ENCODE measurements at regions not wholly inside any gene's neighbourhood (a gene's known extent, or its start where the extent isn't known, plus 50 kb on each side); places are given as distances from the start of the nearest gene placed in this dataset.

DNA sequence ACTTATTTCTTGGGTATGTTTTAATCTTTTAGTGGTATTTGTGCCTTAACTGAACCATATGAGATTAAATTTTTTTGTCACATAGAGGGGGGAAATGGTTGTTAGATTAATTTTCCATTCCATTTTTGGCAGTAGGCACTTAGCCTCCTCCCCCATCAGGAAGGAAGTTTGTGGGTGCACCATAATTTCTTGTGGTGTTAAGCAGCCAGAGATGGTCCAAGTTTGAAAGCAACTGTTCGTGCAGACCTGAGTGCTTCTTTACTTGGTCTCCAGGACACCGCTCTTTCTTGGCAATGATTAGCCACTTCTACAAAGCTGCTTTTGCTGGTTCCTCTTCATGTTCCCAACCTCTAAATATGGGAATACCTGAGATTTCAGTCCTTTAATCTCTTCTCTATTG is 92.7 kb upstream of the RPL34 start:
- CTCF ChIA-PET, result no interaction called here
- no peaks in the 10 kb centered on the region for H3K79me2 ChIP-seq (ENCODE audit: control insufficient read depth, insufficient read depth, low read length)
- Mint-ChIP-seq H3K27me3 (no peaks in the 10 kb centered on the region), H3K4me1 (peaks cover 18% of the 10 kb centered on the region), H3K9me3 (ENCODE audit: insufficient read depth) (no peaks in the 10 kb centered on the region), H3K27ac (no peak overlapping the region), H3K4me3 (no peak overlapping the region)
- WGBS (ENCODE audit: insufficient coverage), result 0% methylated on average over 1 of the region's 2 CpGs
- peak overlapping the region; percentile 14 for H3K4me2 ChIP-seq (replicated peaks; ENCODE audit: low read depth, low read length, poor library complexity, severe bottlenecking)
- DNase-seq (no peak), ATAC-seq (ENCODE audit: low read depth) (no peak)
- POLR2A ChIA-PET, result no interaction called here
- H3K27ac ChIP-seq (ENCODE audit: low read length in 2 of 2), result no peak overlapping the region
- H3K9me3 ChIP-seq (ENCODE audit: control extremely low read depth in 1 of 3, control insufficient read depth in 2 of 3, insufficient read depth in 1 of 3, low read length in 2 of 3), result no peaks in the 10 kb centered on the region
- H3K36me3 ChIP-seq (replicated peaks in 1 of 2; ENCODE audit: control extremely low read depth in 1 of 2, control insufficient read depth in 1 of 2, extremely low read depth in 1 of 2, insufficient read depth in 2 of 2, low read length in 1 of 2), result no peaks in the 10 kb centered on the region
- H3K4me1 ChIP-seq (ENCODE audit: control insufficient read depth in 2 of 2, insufficient read depth in 2 of 2, low read length in 2 of 2), result peaks cover 12 to 13% of the 10 kb centered on the region in 2 donors
- TF ChIP-seq, protein P1, sequence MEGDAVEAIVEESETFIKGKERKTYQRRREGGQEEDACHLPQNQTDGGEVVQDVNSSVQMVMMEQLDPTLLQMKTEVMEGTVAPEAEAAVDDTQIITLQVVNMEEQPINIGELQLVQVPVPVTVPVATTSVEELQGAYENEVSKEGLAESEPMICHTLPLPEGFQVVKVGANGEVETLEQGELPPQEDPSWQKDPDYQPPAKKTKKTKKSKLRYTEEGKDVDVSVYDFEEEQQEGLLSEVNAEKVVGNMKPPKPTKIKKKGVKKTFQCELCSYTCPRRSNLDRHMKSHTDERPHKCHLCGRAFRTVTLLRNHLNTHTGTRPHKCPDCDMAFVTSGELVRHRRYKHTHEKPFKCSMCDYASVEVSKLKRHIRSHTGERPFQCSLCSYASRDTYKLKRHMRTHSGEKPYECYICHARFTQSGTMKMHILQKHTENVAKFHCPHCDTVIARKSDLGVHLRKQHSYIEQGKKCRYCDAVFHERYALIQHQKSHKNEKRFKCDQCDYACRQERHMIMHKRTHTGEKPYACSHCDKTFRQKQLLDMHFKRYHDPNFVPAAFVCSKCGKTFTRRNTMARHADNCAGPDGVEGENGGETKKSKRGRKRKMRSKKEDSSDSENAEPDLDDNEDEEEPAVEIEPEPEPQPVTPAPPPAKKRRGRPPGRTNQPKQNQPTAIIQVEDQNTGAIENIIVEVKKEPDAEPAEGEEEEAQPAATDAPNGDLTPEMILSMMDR (IDR thresholded peaks at IDR 0.05), result no peak
- TF ChIP-seq EZH2 (IDR thresholded peaks at IDR 0.05; ENCODE audit: borderline replicate concordance, insufficient read depth, low read depth, low read length, poor library complexity, severe bottlenecking), result no peak
- H3K4me3 ChIP-seq (ENCODE audit: control extremely low read depth in 1 of 5, extremely low read depth in 1 of 5, insufficient read depth in 1 of 5, low read depth in 2 of 5, low read length in 4 of 5), result no peak overlapping the region
- H4K20me1 ChIP-seq (ENCODE audit: control insufficient read depth, insufficient read depth, low read length, poor library complexity, severe bottlenecking), result no peaks in the 10 kb centered on the region
- H2AFZ ChIP-seq (ENCODE audit: insufficient read depth, low read depth, low read length, poor library complexity, severe bottlenecking), result peak overlapping the region; percentile 7
- intact Hi-C loops (cut with micrococcal nuclease), result no loop called here
- peaks cover 0 to 3% (median 0%) of the 10 kb centered on the region in 4 experiments for H3K27me3 ChIP-seq (replicated peaks in 1 of 4; ENCODE audit: control extremely low read depth in 1 of 4, control insufficient read depth in 3 of 4, insufficient read depth in 4 of 4, low read length in 3 of 4)
- H3K9ac ChIP-seq (ENCODE audit: low read length), result no peak overlapping the region

DNA sequence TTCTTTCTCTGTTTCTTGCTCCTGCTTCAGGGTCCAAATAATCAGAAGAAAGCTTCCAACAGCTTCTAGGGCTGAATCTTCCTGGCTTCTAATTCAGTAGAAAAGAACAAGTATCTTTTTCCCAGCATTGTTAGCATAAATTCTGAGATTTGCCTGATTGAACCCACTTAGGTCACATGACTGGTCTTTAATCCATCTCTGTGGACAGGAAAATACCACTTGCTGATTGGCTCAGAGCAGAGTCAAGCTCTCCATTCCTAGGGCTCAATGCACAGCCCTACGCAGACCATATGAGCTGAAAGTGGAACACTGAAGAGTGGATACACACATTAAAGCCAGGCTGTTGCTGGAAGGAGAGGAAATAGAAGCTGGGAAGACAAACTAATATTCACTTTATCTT is 99.6 kb upstream of the RPL34 start:
- POLR2A ChIA-PET, result no interaction called here
- no peak overlapping the region for H2AFZ ChIP-seq (ENCODE audit: insufficient read depth, low read depth, low read length, poor library complexity, severe bottlenecking)

More for the DNA sequence above, 99.6 kb upstream of the RPL34 start:
- ATAC-seq (ENCODE audit: low read depth) (no peak), DNase-seq (no peak)
- intact Hi-C loops (cut with micrococcal nuclease), result no loop called here
- Mint-ChIP-seq H3K4me3 (no peak overlapping the region), H3K9me3 (ENCODE audit: insufficient read depth) (no peaks in the 10 kb centered on the region), H3K27ac (no peak overlapping the region), H3K27me3 (peaks cover 3% of the 10 kb centered on the region), H3K4me1 (no peaks in the 10 kb centered on the region)
- CTCF ChIA-PET, result no interaction called here
- Histone ChIP-seq H3K9ac (ENCODE audit: low read length) (no peak overlapping the region), H3K36me3 (replicated peaks in 1 of 2; ENCODE audit: control extremely low read depth in 1 of 2, control insufficient read depth in 1 of 2, extremely low read depth in 1 of 2, insufficient read depth in 2 of 2, low read length in 1 of 2) (no peaks in the 10 kb centered on the region), H3K4me1 (ENCODE audit: control insufficient read depth in 2 of 2, insufficient read depth in 2 of 2, low read length in 2 of 2) (no peaks in the 10 kb centered on the region), H3K27me3 (replicated peaks in 1 of 4; ENCODE audit: control extremely low read depth in 1 of 4, control insufficient read depth in 3 of 4, insufficient read depth in 4 of 4, low read length in 3 of 4) (no peaks in the 10 kb centered on the region), H3K4me2 (replicated peaks; ENCODE audit: low read depth, low read length, poor library complexity, severe bottlenecking) (no peak overlapping the region), H3K9me3 (ENCODE audit: control extremely low read depth in 1 of 3, control insufficient read depth in 2 of 3, insufficient read depth in 1 of 3, low read length in 2 of 3) (no peaks in the 10 kb centered on the region), H3K27ac (ENCODE audit: low read length in 2 of 2) (no peak overlapping the region), H4K20me1 (ENCODE audit: control insufficient read depth, insufficient read depth, low read length, poor library complexity, severe bottlenecking) (no peaks in the 10 kb centered on the region), H3K79me2 (ENCODE audit: control insufficient read depth, insufficient read depth, low read length) (no peaks in the 10 kb centered on the region), H3K4me3 (ENCODE audit: control extremely low read depth in 1 of 5, extremely low read depth in 1 of 5, insufficient read depth in 1 of 5, low read depth in 2 of 5, low read length in 4 of 5) (no peak overlapping the region)
- WGBS (ENCODE audit: insufficient coverage), result no CpG with 5 or more reads among the region's 1 CpG
- no peak for TF ChIP-seq EZH2 (IDR thresholded peaks at IDR 0.05; ENCODE audit: borderline replicate concordance, insufficient read depth, low read depth, low read length, poor library complexity, severe bottlenecking)
- TF ChIP-seq, protein P1 (IDR thresholded peaks at IDR 0.05), result no peak

Data from B cell (primary cell).